NCI-H2107 treated with DMSO at 0.1 percent for 48 hours (cell line): ENCODE measurements at regions not wholly inside any gene's neighbourhood (a gene's known extent, or its start where the extent isn't known, plus 50 kb on each side); places are given as distances from the start of the nearest gene placed in this dataset.

Source experiments
- DNase-seq: peaks from one replicate; lab custom pipeline; 2025; ENCODE audit not compliant: unreplicated experiment; lab: John Stamatoyannopoulos, UW

GRCh38 chr6:88359530-88360202, 193.5 kb upstream of the CNR1 start:
- DNase-seq: no peak

GRCh38 chr6:88358846-88359245, 192.7 kb upstream of the CNR1 start:
- no peak for DNase-seq

- DNase-seq: no peak
Observed at GRCh38 chr6:88349511-88349910, 183.4 kb upstream of the CNR1 start.

GRCh38 chr6:88342336-88342735, 176.2 kb upstream of the CNR1 start:
- no peak for DNase-seq

GRCh38 chr6:88339761-88340160, 173.6 kb upstream of the CNR1 start:
- DNase-seq: no peak

GRCh38 chr6:88321306-88321705, 155.2 kb upstream of the CNR1 start:
- DNase-seq: no peak

- no peak for DNase-seq
Observed at GRCh38 chr6:88311561-88311960, 145.4 kb upstream of the CNR1 start.

- DNase-seq: no peak
Observed at GRCh38 chr6:88304520-88304919, 138.4 kb upstream of the CNR1 start.

- no peak for DNase-seq
Observed at GRCh38 chr6:88302769-88303225, 136.7 kb upstream of the CNR1 start.

- no peak for DNase-seq
Observed at GRCh38 chr6:88301888-88302768, 136.0 kb upstream of the CNR1 start.

- no peak for DNase-seq
Observed at GRCh38 chr6:88301256-88301655, 135.1 kb upstream of the CNR1 start.

- no peak for DNase-seq
Observed at GRCh38 chr6:88298066-88298845, 132.1 kb upstream of the CNR1 start.

- DNase-seq: no peak
Observed at GRCh38 chr6:88296694-88297093, 130.5 kb upstream of the CNR1 start.

GRCh38 chr6:88295663-88296062, 129.5 kb upstream of the CNR1 start:
- DNase-seq: no peak

- no peak for DNase-seq
Observed at GRCh38 chr6:88294702-88295101, 128.6 kb upstream of the CNR1 start.

- no peak for DNase-seq
Observed at GRCh38 chr6:88290411-88290810, 124.3 kb upstream of the CNR1 start.

GRCh38 chr6:88287696-88288095, 121.5 kb upstream of the CNR1 start:
- no peak for DNase-seq

GRCh38 chr6:88276331-88276730, 110.2 kb upstream of the CNR1 start:
- DNase-seq: no peak

GRCh38 chr6:88268508-88268907, 102.4 kb upstream of the CNR1 start:
- DNase-seq: peak; percentile 74

- no peak for DNase-seq
Observed at GRCh38 chr6:88266126-88266525, 100.0 kb upstream of the CNR1 start.

- no peak for DNase-seq
Observed at GRCh38 chr6:88263591-88263990, 97.4 kb upstream of the CNR1 start.

- DNase-seq: no peak
Observed at GRCh38 chr6:88262332-88262731, 96.2 kb upstream of the CNR1 start.
